ENCODE measurements at regions not wholly inside any gene's neighbourhood (a gene's known extent, or its start where the extent isn't known, plus 50 kb on each side); places are given as distances from the start of the nearest gene placed in this dataset.

DNA sequence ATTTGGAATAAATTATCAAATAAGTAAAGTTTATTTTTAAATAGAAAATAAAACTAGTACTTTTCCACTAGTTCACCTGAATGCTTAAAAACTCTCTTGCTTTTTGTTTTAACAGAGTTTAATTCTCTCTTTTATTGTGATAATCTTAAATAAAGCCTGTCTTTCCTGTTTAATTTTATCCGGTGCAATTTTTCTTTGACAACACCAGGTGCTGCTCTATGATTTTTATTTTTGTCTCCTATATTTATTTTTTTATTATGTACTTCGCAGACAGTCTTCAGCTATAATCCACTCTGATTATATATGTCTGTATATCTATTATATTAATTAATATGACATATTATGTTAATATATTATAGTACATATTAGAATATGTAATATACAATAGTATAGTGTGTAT lies 1293.0 kb upstream of the EPHA6 start:
- H3K27me3 ChIP-seq (ENCODE audit: low read length), result no peaks in the 10 kb centered on the region
- H2AFZ ChIP-seq (ENCODE audit: low read depth, low read length, severe bottlenecking), result no peak overlapping the region
- H3F3A ChIP-seq (ENCODE audit: insufficient read depth), result no peaks in the 10 kb centered on the region
- H3K4me2 ChIP-seq (ENCODE audit: low read depth, low read length, poor library complexity, severe bottlenecking), result no peak overlapping the region
- no peak overlapping the region for H3K9ac ChIP-seq (ENCODE audit: low read length)
- no peak overlapping the region for H3K27ac ChIP-seq (ENCODE audit: low read depth, low read length)
- no peak overlapping the region for H3K4me3 ChIP-seq (ENCODE audit: insufficient read depth, low read length, poor library complexity, severe bottlenecking)
- no peaks in the 10 kb centered on the region for H3K79me2 ChIP-seq (ENCODE audit: insufficient read depth, low read length)
- H4K20me1 ChIP-seq (ENCODE audit: low read depth, low read length), result no peaks in the 10 kb centered on the region
- TF ChIP-seq, protein P1, sequence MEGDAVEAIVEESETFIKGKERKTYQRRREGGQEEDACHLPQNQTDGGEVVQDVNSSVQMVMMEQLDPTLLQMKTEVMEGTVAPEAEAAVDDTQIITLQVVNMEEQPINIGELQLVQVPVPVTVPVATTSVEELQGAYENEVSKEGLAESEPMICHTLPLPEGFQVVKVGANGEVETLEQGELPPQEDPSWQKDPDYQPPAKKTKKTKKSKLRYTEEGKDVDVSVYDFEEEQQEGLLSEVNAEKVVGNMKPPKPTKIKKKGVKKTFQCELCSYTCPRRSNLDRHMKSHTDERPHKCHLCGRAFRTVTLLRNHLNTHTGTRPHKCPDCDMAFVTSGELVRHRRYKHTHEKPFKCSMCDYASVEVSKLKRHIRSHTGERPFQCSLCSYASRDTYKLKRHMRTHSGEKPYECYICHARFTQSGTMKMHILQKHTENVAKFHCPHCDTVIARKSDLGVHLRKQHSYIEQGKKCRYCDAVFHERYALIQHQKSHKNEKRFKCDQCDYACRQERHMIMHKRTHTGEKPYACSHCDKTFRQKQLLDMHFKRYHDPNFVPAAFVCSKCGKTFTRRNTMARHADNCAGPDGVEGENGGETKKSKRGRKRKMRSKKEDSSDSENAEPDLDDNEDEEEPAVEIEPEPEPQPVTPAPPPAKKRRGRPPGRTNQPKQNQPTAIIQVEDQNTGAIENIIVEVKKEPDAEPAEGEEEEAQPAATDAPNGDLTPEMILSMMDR (IDR thresholded peaks at IDR 0.05; ENCODE audit: insufficient read depth, low read length, poor library complexity, severe bottlenecking), result no peak
- no peak for TF ChIP-seq EZH2phosphoT487 (conservative IDR thresholded peaks at IDR 0.05; ENCODE audit: low read length)
- H3K9me2 ChIP-seq (replicated peaks; ENCODE audit: insufficient read depth, low read length), result no peaks in the 10 kb centered on the region
- H3K36me3 ChIP-seq (ENCODE audit: low read length), result no peaks in the 10 kb centered on the region
- H3K9me3 ChIP-seq (ENCODE audit: insufficient read depth, low read length), result no peaks in the 10 kb centered on the region

DNA sequence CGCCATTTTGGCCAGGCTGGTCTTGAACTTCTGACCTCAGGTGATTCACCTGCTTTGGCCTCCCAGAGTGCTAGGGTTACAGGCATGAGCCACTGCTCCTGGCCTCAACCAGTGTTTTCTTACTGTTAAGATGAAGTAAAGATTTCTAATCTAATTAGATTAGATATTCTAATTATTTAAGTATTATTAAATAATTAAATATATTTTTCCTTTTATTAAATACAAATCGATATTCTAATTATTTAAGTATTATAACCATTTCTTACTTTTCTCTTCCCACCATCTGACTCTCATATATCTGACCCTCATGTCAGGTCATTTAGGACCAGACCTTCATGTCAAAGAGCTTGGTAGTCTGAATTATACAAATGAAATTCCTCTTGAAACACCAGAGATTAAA lies 1291.9 kb upstream of the EPHA6 start:
- Histone ChIP-seq H3K4me3 (ENCODE audit: insufficient read depth, low read length, poor library complexity, severe bottlenecking) (no peak overlapping the region), H3K36me3 (ENCODE audit: low read length) (no peaks in the 10 kb centered on the region), H3F3A (ENCODE audit: insufficient read depth) (no peaks in the 10 kb centered on the region), H3K9me2 (replicated peaks; ENCODE audit: insufficient read depth, low read length) (no peaks in the 10 kb centered on the region), H2AFZ (ENCODE audit: low read depth, low read length, severe bottlenecking) (no peak overlapping the region), H3K4me2 (ENCODE audit: low read depth, low read length, poor library complexity, severe bottlenecking) (no peak overlapping the region), H3K9ac (ENCODE audit: low read length) (no peak overlapping the region), H3K27me3 (ENCODE audit: low read length) (no peaks in the 10 kb centered on the region), H4K20me1 (ENCODE audit: low read depth, low read length) (no peaks in the 10 kb centered on the region), H3K9me3 (ENCODE audit: insufficient read depth, low read length) (no peaks in the 10 kb centered on the region), H3K27ac (ENCODE audit: low read depth, low read length) (no peak overlapping the region), H3K79me2 (ENCODE audit: insufficient read depth, low read length) (no peaks in the 10 kb centered on the region)
- TF ChIP-seq, protein P1 (IDR thresholded peaks at IDR 0.05; ENCODE audit: insufficient read depth, low read length, poor library complexity, severe bottlenecking), result no peak
- no peak for TF ChIP-seq EZH2phosphoT487 (conservative IDR thresholded peaks at IDR 0.05; ENCODE audit: low read length)

DNA sequence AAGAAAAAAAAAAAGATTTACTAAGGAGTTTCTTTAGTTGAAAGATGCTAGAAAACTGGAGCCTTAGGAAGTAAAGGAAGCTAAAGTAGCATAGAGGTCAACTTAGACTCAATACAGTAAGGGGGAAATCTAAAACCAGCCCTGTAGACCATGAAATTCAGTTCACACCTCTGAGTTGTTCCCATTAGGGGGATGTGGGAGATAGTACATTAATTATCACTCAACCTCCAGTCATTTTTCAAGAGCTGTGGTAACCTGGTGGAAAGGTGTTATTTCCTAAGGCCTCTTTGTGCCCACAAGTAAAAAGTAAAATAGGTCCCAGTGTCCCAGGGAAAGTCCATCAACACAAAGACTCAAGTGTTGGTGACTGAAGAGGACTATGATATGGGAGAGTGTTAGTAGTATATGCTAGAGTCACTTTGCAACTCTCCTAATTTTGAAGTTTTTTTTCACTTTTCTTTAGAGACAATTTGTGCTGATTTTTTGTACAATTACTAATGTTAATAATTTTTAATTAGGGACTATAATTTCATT lies 1274.4 kb upstream of the EPHA6 start:
- no peak overlapping the region for H3K27ac ChIP-seq (ENCODE audit: low read depth, low read length)
- H3F3A ChIP-seq (ENCODE audit: insufficient read depth), result no peaks in the 10 kb centered on the region
- H3K9me2 ChIP-seq (replicated peaks; ENCODE audit: insufficient read depth, low read length), result no peaks in the 10 kb centered on the region
- H4K20me1 ChIP-seq (ENCODE audit: low read depth, low read length), result no peaks in the 10 kb centered on the region
- no peaks in the 10 kb centered on the region for H3K79me2 ChIP-seq (ENCODE audit: insufficient read depth, low read length)
- H3K36me3 ChIP-seq (ENCODE audit: low read length), result no peaks in the 10 kb centered on the region
- no peak overlapping the region for H2AFZ ChIP-seq (ENCODE audit: low read depth, low read length, severe bottlenecking)
- H3K9ac ChIP-seq (ENCODE audit: low read length), result no peak overlapping the region
- H3K4me2 ChIP-seq (ENCODE audit: low read depth, low read length, poor library complexity, severe bottlenecking), result no peak overlapping the region
- no peaks in the 10 kb centered on the region; the same call in 1 of the 2 replicates for H3K9me3 ChIP-seq (ENCODE audit: insufficient read depth, low read length)
- TF ChIP-seq, protein P1 (IDR thresholded peaks at IDR 0.05; ENCODE audit: insufficient read depth, low read length, poor library complexity, severe bottlenecking), result no peak
- no peak for TF ChIP-seq EZH2phosphoT487 (conservative IDR thresholded peaks at IDR 0.05; ENCODE audit: low read length)
- H3K4me3 ChIP-seq (ENCODE audit: insufficient read depth, low read length, poor library complexity, severe bottlenecking), result no peak overlapping the region
- no peaks in the 10 kb centered on the region for H3K27me3 ChIP-seq (ENCODE audit: low read length)
